ENCODE measurements at regions not wholly inside any gene's neighbourhood (a gene's known extent, or its start where the extent isn't known, plus 50 kb on each side); places are given as distances from the start of the nearest gene placed in this dataset.

DNA sequence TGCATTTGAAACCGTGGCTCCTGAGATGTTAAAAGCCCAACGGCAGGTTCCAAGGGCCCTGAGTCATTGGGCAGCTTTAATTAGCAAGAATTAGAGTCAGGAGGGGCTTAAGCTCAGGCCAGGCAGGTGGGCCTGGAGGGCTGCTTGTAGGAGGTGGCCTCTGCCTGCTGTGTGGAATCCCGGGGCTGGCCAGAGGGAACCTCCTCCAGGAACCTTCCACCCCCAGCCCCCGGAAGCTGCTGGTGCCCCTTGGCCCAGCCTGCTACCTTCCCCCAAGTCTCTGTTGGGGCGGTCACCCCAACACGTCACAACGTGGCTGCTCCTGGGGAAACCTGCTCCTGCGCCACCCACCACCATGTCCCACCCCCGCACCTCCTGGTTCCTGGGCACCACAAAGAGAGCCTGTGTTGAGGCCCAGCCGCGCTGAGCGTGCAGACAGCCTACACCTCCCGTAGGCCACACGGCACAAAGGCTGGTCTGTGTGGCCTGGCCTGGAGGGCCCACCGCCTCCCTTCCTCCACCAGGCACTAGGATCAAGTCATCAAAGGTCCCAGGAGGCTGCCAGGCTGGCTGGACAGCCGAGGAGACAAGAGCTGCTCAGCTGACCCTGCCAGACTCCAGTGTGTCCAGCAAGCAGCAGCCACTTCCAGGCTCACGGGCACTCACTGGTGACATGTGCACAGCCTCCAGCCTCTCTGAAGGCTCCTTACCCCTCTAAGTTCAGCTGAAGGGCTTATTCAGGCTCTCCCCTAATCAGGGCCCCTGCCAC, 86.3 kb downstream of the SNX5 start (continued):
- TF ChIP-seq ZNF224 (CRISPR knock-in tag; IDR thresholded peaks at IDR 0.05) (no peak), TRIM22 (IDR thresholded peaks at IDR 0.05) (no peak), IKZF1 (IDR thresholded peaks at IDR 0.05) (no peak), SALL2 (CRISPR knock-in tag; IDR thresholded peaks at IDR 0.05) (peak; percentile 64; the same call in 1 of the 2 replicates), HOXA7 (CRISPR knock-in tag; IDR thresholded peaks at IDR 0.05) (no peak), BHLHE40 (IDR thresholded peaks at IDR 0.05; ENCODE audit: low read length) (peak; percentile 39; the same call in 1 of the 2 replicates), PRPF4 (IDR thresholded peaks at IDR 0.05; ENCODE audit: low read depth, low read length, poor library complexity, severe bottlenecking) (peak; percentile 67), ZNF749 (CRISPR knock-in tag; IDR thresholded peaks at IDR 0.05; ENCODE audit: borderline replicate concordance) (0 out of 2 replicates have a peak, but pooled peaks have one; percentile 84), ZFP90 (CRISPR knock-in tag; IDR thresholded peaks at IDR 0.05; ENCODE audit: borderline replicate concordance) (peak; percentile 57; the same call in 1 of the 2 replicates), CEBPG (CRISPR knock-in tag; IDR thresholded peaks at IDR 0.05) (peak; percentile 29), ZKSCAN1 (IDR thresholded peaks at IDR 0.05; ENCODE audit: low read length) (no peak), U2AF2 (IDR thresholded peaks at IDR 0.05; ENCODE audit: low read depth, low read length) (no peak), GABPB1 (CRISPR knock-in tag; IDR thresholded peaks at IDR 0.05) (peak; percentile 81), ZFY (CRISPR knock-in tag; IDR thresholded peaks at IDR 0.05) (peak; percentile 93), HNF4A (CRISPR knock-in tag; IDR thresholded peaks at IDR 0.05) (peak; percentile 59), ZSCAN9 (CRISPR knock-in tag; IDR thresholded peaks at IDR 0.05; ENCODE audit: borderline replicate concordance) (no peak), HMG20A (CRISPR knock-in tag; IDR thresholded peaks at IDR 0.05; ENCODE audit: borderline replicate concordance) (peak; percentile 74; the same call in 1 of the 2 replicates), NR2F2 (IDR thresholded peaks at IDR 0.05; ENCODE audit: borderline replicate concordance, low read depth) (peak; percentile 28; the same call in 1 of the 2 replicates), ZNF512B (CRISPR knock-in tag; IDR thresholded peaks at IDR 0.05; ENCODE audit: borderline replicate concordance) (0 out of 2 replicates have a peak, but pooled peaks have one; percentile 68), CAMTA2 (CRISPR knock-in tag; IDR thresholded peaks at IDR 0.05; ENCODE audit: borderline replicate concordance) (peak; percentile 62; the same call in 1 of the 2 replicates), ZNF883 (CRISPR knock-in tag; IDR thresholded peaks at IDR 0.05; ENCODE audit: not compliant biosample characterization) (peak; percentile 79)
- TF ChIP-seq, protein P1, sequence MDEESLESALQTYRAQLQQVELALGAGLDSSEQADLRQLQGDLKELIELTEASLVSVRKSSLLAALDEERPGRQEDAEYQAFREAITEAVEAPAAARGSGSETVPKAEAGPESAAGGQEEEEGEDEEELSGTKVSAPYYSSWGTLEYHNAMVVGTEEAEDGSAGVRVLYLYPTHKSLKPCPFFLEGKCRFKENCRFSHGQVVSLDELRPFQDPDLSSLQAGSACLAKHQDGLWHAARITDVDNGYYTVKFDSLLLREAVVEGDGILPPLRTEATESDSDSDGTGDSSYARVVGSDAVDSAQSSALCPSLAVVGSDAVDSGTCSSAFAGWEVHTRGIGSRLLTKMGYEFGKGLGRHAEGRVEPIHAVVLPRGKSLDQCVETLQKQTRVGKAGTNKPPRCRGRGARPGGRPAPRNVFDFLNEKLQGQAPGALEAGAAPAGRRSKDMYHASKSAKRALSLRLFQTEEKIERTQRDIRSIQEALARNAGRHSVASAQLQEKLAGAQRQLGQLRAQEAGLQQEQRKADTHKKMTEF (CRISPR knock-in tag; IDR thresholded peaks at IDR 0.05): peak; percentile 86; the same call in 1 of the 2 replicates
- TF ChIP-seq, protein P2, sequence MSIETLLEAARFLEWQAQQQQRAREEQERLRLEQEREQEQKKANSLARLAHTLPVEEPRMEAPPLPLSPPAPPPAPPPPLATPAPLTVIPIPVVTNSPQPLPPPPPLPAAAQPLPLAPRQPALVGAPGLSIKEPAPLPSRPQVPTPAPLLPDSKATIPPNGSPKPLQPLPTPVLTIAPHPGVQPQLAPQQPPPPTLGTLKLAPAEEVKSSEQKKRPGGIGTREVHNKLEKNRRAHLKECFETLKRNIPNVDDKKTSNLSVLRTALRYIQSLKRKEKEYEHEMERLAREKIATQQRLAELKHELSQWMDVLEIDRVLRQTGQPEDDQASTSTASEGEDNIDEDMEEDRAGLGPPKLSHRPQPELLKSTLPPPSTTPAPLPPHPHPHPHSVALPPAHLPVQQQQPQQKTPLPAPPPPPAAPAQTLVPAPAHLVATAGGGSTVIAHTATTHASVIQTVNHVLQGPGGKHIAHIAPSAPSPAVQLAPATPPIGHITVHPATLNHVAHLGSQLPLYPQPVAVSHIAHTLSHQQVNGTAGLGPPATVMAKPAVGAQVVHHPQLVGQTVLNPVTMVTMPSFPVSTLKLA (IDR thresholded peaks at IDR 0.05): no peak

Measured in HepG2 (cell line).